H1 (cell line): ENCODE measurements at regions not wholly inside any gene's neighbourhood (a gene's known extent, or its start where the extent isn't known, plus 50 kb on each side); places are given as distances from the start of the nearest gene placed in this dataset.

Source experiments
- SP2 ChIP-seq: IDR thresholded peaks from 2 replicates; pipeline ENCODE4 v1.6.1; 2012; ENCODE audit warnings: mild to moderate bottlenecking, low read length, inconsistent platforms
- TF ChIP-seq, protein P1 (sequence below), 3 experiments: IDR thresholded peaks; 1 replicate in 2 of 3; 2 replicates in 1 of 3; pipeline versions ENCODE4 v1.5.1 to v1.6.1; 2011; ENCODE audit warnings: low read length in 3 of 3, mild to moderate bottlenecking in 3 of 3, inconsistent platforms in 2 of 3, low read depth in 1 of 3, moderate library complexity in 1 of 3; ENCODE audit not compliant: insufficient read depth in 1 of 3; ENCODE audit errors: control extremely low read depth in 1 of 3

DNA sequence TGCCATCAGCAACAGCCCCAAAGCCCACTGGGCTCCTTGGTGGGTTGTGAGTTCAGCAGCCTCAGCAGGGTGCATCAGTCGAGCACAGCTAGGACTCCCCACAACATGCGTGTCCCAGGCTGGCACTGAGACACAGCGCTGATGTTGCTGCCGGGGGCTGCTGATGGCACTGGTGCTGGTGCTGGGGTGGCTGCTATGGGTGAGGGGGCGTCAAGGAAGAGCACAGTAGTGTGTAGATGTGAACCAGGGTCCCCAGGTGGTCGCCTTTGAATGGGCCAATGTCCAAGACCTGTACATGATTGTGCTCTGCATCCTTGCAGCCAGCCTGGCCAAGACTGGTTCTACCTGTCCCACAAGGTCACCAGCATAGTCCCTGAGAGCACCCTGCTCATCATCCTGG, 121.3 kb upstream of the SERPIND1 start (continued):
- TF ChIP-seq, protein P1, sequence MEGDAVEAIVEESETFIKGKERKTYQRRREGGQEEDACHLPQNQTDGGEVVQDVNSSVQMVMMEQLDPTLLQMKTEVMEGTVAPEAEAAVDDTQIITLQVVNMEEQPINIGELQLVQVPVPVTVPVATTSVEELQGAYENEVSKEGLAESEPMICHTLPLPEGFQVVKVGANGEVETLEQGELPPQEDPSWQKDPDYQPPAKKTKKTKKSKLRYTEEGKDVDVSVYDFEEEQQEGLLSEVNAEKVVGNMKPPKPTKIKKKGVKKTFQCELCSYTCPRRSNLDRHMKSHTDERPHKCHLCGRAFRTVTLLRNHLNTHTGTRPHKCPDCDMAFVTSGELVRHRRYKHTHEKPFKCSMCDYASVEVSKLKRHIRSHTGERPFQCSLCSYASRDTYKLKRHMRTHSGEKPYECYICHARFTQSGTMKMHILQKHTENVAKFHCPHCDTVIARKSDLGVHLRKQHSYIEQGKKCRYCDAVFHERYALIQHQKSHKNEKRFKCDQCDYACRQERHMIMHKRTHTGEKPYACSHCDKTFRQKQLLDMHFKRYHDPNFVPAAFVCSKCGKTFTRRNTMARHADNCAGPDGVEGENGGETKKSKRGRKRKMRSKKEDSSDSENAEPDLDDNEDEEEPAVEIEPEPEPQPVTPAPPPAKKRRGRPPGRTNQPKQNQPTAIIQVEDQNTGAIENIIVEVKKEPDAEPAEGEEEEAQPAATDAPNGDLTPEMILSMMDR (IDR thresholded peaks at IDR 0.05; ENCODE audit: control extremely low read depth in 1 of 3, insufficient read depth in 1 of 3, low read depth in 1 of 3, low read length in 3 of 3): no peak
- no peak for TF ChIP-seq SP2
- TF ChIP-seq, all 59 proteins: peak for 0
